WI38 (cell line): ENCODE measurements at regions not wholly inside any gene's neighbourhood (a gene's known extent, or its start where the extent isn't known, plus 50 kb on each side); places are given as distances from the start of the nearest gene placed in this dataset.
"Not testable (repeated sequence)": the region's sequence is repeated elsewhere in the genome, so short reads cannot be mapped to it uniquely, and the experiment has no call there.

ENCODE experiments used
- H3K4me3 ChIP-seq: 2 replicates; pipeline ENCODE4 v1.5.1; 2011; ENCODE audit warnings: low read depth, mild to moderate bottlenecking, control low read depth, low read length
- CTCF ChIP-seq: IDR thresholded peaks from 2 replicates; pipeline ENCODE4 v1.5.1; 2012; ENCODE audit warnings: low read depth, mild to moderate bottlenecking, control low read depth, low read length

- H3K4me3 ChIP-seq, result not testable (repeated sequence)
Measured at GRCh38 chr3:197459571-197459970, 96.2 kb downstream of the BDH1 start.

DNA sequence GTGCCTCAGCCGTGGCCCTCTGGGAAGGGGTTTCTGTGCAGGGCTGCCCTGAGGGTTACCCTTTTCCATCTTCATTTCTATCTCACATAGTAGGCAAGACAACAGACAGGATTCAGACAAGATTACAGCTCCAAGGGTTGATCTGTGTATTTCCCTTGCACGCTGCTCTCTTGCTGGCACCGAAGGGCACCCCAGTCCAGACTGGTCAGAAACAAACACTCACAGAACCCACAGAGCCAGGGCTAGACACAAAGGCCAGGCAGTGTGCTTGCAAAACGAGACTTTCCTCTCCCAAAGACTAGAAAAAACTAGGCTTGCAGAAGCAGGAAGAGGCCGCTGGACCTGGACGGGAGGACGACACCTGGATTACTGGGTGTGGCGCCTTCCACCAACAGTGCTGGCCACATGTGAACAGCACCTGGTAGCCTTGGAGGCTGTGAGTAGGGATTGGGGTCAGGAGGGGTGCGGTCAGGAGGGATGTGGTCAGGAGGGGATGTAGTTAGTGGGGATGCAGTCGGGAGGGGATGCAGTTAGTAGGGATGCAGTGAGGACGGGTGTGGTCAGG, 96.8 kb downstream of the BDH1 start:
- no peak overlapping the region for H3K4me3 ChIP-seq
- TF ChIP-seq CTCF, result no peak

GRCh38 chr3:197458179-197458707, 97.5 kb downstream of the BDH1 start:
- no peak overlapping the region for H3K4me3 ChIP-seq
- no peak for TF ChIP-seq CTCF

DNA sequence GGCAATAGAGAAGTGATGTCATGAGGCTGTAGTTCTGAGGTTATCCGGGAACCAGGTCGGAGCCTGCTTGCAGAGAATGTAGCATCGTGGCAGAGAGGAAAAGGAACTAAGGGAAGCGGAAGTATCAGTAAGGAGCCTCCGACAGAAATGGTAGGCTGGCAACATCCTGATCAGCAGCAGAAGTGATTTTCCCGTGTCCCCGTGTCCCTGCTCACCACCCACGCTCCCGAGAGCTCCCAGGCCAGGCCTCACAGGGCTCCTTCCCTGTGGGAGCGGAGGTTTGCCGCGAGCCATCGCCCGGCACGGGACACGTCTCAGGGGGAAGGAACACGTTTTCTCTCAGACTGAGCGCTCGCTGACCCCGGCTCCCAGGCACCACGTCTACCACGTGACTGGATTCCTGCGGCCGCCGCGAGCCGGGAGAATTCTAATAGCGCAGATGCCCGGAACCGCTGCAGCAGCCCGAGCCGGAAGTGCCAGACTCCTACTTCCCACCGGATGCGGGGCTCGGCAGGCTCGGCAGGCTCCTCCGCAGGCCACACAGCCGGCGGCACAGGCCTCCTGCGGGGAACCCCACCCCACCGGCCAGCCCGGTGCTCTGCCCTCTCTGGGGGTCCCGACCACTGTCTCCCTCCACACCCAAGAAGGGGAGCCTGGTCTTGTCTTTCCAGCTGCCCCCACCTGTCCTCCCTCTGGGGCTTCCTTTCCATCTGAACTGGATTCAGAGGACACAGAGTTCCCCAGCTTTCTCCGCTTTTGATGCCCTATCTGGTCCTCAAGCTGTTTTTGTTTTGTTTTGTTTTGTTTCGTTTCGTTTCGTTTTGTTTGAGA, 99.3 kb downstream of the BDH1 start:
- TF ChIP-seq CTCF, result no peak
- H3K4me3 ChIP-seq, result peak overlapping the region; percentile 47

GRCh38 chr3:197454841-197455240, 100.9 kb downstream of the BDH1 start:
- H3K4me3 ChIP-seq, result not testable (repeated sequence)

DNA sequence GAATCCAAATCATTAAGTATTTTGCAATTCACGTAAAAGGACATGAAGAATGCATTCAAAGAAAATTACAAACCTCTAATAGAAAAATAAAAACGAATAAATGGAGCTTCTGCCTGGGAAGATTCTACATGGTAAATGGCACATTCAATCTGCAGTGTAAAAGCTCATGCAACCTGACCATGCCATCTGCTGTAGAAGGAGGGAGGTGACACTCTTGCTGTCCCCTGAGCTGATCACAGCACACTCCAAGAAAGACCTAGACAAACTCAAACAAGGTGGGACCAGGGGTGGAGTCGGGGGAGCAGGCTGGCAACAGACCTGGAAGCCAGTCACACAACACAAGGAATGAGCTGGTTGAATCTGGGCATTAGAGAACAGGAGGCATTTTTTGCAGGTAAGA, 101.8 kb downstream of the BDH1 start:
- TF ChIP-seq CTCF, result no peak
- H3K4me3 ChIP-seq, result no peak overlapping the region

- H3K4me3 ChIP-seq, result no peak overlapping the region
- TF ChIP-seq CTCF, result no peak
Measured at GRCh38 chr3:197450810-197451209, 105.0 kb downstream of the BDH1 start.

DNA sequence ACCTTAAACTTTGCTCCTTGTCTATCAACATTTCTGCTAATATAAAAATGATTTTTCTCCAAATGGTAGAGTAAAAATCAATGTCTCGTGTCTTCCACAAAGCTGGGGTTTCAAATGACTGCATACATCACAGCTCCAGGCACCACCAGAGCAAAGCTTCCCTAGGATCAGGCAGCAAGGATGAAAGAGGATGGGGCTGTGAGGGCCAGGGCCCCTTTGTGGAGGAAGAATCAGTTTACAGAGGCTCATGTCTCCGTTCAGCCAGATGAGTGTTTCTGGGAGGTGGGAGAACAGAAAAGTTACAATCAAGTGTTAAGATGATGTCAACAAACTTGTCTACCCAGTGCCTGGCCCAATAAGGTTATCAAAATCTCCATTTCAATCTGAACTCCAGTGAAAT, 105.5 kb downstream of the BDH1 start:
- TF ChIP-seq CTCF, result no peak
- no peak overlapping the region for H3K4me3 ChIP-seq

- H3K4me3 ChIP-seq, result not testable (repeated sequence)
Measured at GRCh38 chr3:197449181-197449580, 106.6 kb downstream of the BDH1 start.

GRCh38 chr3:197447781-197448180, 108.0 kb downstream of the BDH1 start:
- H3K4me3 ChIP-seq, result not testable (repeated sequence)
